ENCODE measurements at regions not wholly inside any gene's neighbourhood (a gene's known extent, or its start where the extent isn't known, plus 50 kb on each side); places are given as distances from the start of the nearest gene placed in this dataset.

- WGBS (ENCODE audit: insufficient coverage): no CpG with 5 or more reads among the region's 1 CpG
- Histone ChIP-seq H3K4me1 (ENCODE audit: control insufficient read depth in 1 of 2, insufficient read depth in 2 of 2, low read length in 2 of 2) (no peaks in the 10 kb centered on the region), H3K4me3 (replicated peaks in 1 of 3; ENCODE audit: low read depth in 2 of 3, low read length in 3 of 3) (no peak overlapping the region), H3K27ac (ENCODE audit: low read depth in 1 of 2, low read length in 2 of 2) (no peak overlapping the region), H3K4me2 (replicated peaks; ENCODE audit: extremely low read depth, low read length, poor library complexity, severe bottlenecking) (no peak overlapping the region), H3K9ac (ENCODE audit: insufficient read depth, low read length, poor library complexity, severe bottlenecking) (no peak overlapping the region), H3K36me3 (replicated peaks in 1 of 2; ENCODE audit: control insufficient read depth in 1 of 2, insufficient read depth in 2 of 2, low read length in 2 of 2) (no peaks in the 10 kb centered on the region), H2AFZ (ENCODE audit: insufficient read depth, low read depth, low read length, poor library complexity, severe bottlenecking) (no peak overlapping the region), H3K9me3 (replicated peaks in 1 of 2; ENCODE audit: control insufficient read depth in 1 of 2, insufficient read depth in 1 of 2, low read length in 2 of 2) (no peaks in the 10 kb centered on the region), H4K20me1 (ENCODE audit: insufficient read depth, low read length) (no peaks in the 10 kb centered on the region), H3K79me2 (ENCODE audit: insufficient read depth, low read length) (no peaks in the 10 kb centered on the region), H3K27me3 (ENCODE audit: control insufficient read depth in 2 of 2, insufficient read depth in 2 of 2, low read length in 2 of 2) (no peaks in the 10 kb centered on the region)
- peaks cover 0 to 2% (median 0%) of the 10 kb centered on the region in 3 donors for H3K27me3 Mint-ChIP-seq (ENCODE audit: low read depth in 3 of 3)
- intact Hi-C loops (cut with micrococcal nuclease): no loop called here
- no peaks in the 10 kb centered on the region for H3K4me1 Mint-ChIP-seq
- H3K4me3 Mint-ChIP-seq: no peak overlapping the region
- DNase-seq: no peak
- no peak for TF ChIP-seq CTCF (IDR thresholded peaks at IDR 0.05)
- H3K27ac Mint-ChIP-seq: no peak overlapping the region
- H3K36me3 Mint-ChIP-seq: no peaks in the 10 kb centered on the region
- peaks cover 0 to 2% (median 1%) of the 10 kb centered on the region in 7 donors for H3K9me3 Mint-ChIP-seq
These were observed 557.2 kb upstream of the GRIA3 start for GRCh38 chrX:122626871-122627270.

GRCh38 chrX:122641136-122641535, 542.9 kb upstream of the GRIA3 start:
- intact Hi-C loops (cut with micrococcal nuclease): no loop called here
- H2AFZ ChIP-seq (ENCODE audit: insufficient read depth, low read depth, low read length, poor library complexity, severe bottlenecking): no peak overlapping the region
- H3K27me3 Mint-ChIP-seq (ENCODE audit: low read depth in 3 of 3): no peaks in the 10 kb centered on the region
- H3K27ac Mint-ChIP-seq: no peak overlapping the region
- H4K20me1 ChIP-seq (ENCODE audit: insufficient read depth, low read length): no peaks in the 10 kb centered on the region
- no peak overlapping the region for H3K4me3 Mint-ChIP-seq
- H3K27ac ChIP-seq (ENCODE audit: low read depth in 1 of 2, low read length in 2 of 2): no peak overlapping the region
- no CpG with 5 or more reads among the region's 2 CpGs for WGBS (ENCODE audit: insufficient coverage)
- H3K9me3 ChIP-seq (replicated peaks in 1 of 2; ENCODE audit: control insufficient read depth in 1 of 2, insufficient read depth in 1 of 2, low read length in 2 of 2): peaks cover 0 to 12% of the 10 kb centered on the region in 2 donors
- H3K4me1 Mint-ChIP-seq: no peaks in the 10 kb centered on the region
- H3K4me2 ChIP-seq (replicated peaks; ENCODE audit: extremely low read depth, low read length, poor library complexity, severe bottlenecking): no peak overlapping the region
- no peak for TF ChIP-seq CTCF (IDR thresholded peaks at IDR 0.05)
- H3K4me1 ChIP-seq (ENCODE audit: control insufficient read depth in 1 of 2, insufficient read depth in 2 of 2, low read length in 2 of 2): no peaks in the 10 kb centered on the region
- no peaks in the 10 kb centered on the region for H3K36me3 Mint-ChIP-seq
- DNase-seq: no peak
- peaks cover 0 to 7% (median 4%) of the 10 kb centered on the region in 7 donors for H3K9me3 Mint-ChIP-seq
- H3K4me3 ChIP-seq (replicated peaks in 1 of 3; ENCODE audit: low read depth in 2 of 3, low read length in 3 of 3): no peak overlapping the region
- H3K79me2 ChIP-seq (ENCODE audit: insufficient read depth, low read length): no peaks in the 10 kb centered on the region
- no peaks in the 10 kb centered on the region for H3K27me3 ChIP-seq (ENCODE audit: control insufficient read depth in 2 of 2, insufficient read depth in 2 of 2, low read length in 2 of 2)
- H3K9ac ChIP-seq (ENCODE audit: insufficient read depth, low read length, poor library complexity, severe bottlenecking): no peak overlapping the region
- no peaks in the 10 kb centered on the region for H3K36me3 ChIP-seq (replicated peaks in 1 of 2; ENCODE audit: control insufficient read depth in 1 of 2, insufficient read depth in 2 of 2, low read length in 2 of 2)

All from CD14-positive monocyte (primary cell).